Epithelial cell of esophagus (primary cell): ENCODE measurements at regions not wholly inside any gene's neighbourhood (a gene's known extent, or its start where the extent isn't known, plus 50 kb on each side); places are given as distances from the start of the nearest gene placed in this dataset.
"Not testable (repeated sequence)": the region's sequence is repeated elsewhere in the genome, so short reads cannot be mapped to it uniquely, and the experiment has no call there.

Experiments used
- DNase-seq: peaks from one replicate; pipeline ENCODE4 v3.0.0; 2010; ENCODE audit warnings: low read depth
- H3K4me3 ChIP-seq: 2 replicates; pipeline ENCODE4 v1.5.1; 2011; ENCODE audit warnings: mild to moderate bottlenecking, low read length, control low read depth
- TF ChIP-seq, protein P1 (sequence below): IDR thresholded peaks from 2 replicates; pipeline ENCODE4 v1.5.1; 2011; ENCODE audit warnings: low read depth, mild to moderate bottlenecking, low read length, control low read depth, inconsistent platforms; ENCODE audit not compliant: insufficient read depth; ENCODE audit errors: missing control alignments

DNA sequence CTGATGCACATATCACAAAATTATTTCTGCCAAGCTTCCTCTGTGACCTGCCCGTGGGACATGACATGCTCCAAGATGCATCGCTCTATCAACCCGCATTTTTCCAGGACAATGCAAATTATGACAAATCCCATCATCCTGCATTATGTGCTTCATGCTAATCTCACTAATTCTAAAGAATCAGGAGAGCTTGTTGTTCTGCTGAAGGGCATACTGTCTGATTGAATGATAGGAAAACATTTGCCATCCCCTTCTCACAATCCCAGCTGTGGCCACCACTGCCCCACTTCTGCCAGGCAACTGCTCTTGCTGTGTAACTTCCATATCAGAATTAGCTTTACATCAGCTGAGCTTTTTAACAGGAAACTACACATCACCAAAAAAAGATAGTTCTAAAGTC lies 203.5 kb upstream of the NANOGP8 start:
- DNase-seq: no peak
- TF ChIP-seq, protein P1, sequence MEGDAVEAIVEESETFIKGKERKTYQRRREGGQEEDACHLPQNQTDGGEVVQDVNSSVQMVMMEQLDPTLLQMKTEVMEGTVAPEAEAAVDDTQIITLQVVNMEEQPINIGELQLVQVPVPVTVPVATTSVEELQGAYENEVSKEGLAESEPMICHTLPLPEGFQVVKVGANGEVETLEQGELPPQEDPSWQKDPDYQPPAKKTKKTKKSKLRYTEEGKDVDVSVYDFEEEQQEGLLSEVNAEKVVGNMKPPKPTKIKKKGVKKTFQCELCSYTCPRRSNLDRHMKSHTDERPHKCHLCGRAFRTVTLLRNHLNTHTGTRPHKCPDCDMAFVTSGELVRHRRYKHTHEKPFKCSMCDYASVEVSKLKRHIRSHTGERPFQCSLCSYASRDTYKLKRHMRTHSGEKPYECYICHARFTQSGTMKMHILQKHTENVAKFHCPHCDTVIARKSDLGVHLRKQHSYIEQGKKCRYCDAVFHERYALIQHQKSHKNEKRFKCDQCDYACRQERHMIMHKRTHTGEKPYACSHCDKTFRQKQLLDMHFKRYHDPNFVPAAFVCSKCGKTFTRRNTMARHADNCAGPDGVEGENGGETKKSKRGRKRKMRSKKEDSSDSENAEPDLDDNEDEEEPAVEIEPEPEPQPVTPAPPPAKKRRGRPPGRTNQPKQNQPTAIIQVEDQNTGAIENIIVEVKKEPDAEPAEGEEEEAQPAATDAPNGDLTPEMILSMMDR: no peak
- H3K4me3 ChIP-seq: no peak overlapping the region

DNA sequence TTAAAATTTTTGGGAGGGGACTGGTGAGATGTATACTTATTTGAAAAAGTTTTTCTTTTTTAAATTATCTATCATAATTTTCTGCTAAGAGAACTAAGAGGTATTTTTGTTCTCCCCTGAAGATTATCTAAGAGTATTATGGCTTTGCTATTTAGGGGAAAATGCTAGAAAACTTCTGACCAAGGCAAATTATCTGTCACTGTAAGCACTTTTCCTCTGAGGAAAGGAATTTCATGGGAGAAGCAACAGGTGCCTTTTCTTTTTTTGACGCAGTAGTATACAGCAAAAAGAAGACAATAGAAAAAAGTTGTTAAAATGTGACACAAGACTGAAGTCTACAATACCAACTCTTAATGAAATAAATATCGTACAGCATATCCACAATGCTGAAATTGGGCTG lies 201.6 kb upstream of the NANOGP8 start:
- TF ChIP-seq, protein P1: no peak
- H3K4me3 ChIP-seq: no peak overlapping the region
- no peak for DNase-seq

DNA sequence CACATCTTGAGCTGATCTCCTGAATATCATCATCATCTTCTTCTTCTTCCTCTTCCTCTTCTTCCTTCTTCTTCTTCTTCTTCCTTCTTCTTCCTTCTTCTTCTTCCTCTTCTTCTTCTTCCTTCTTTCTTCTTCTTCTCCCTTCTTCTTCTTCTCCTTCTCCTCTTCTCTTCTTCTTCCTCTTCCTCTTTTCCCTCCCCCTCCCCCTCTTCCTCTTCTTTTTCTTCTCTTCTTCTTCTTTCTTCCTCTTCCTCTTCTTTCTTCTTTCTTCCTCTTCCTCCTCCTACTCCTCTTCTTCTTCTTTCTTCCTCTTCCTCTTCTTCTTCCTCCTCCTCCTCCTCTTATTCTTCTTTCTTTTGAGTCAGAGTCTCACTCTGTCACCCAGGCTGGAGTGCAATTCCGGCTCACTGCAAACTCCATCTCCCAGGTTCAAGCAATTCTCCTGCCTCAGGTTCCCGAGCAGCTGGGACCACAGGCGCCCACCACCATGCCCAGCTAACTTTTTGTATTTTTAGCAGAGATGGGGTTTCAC lies 197.9 kb upstream of the NANOGP8 start:
- DNase-seq: no peak
- no peak overlapping the region for H3K4me3 ChIP-seq
- TF ChIP-seq, protein P1: no peak

DNA sequence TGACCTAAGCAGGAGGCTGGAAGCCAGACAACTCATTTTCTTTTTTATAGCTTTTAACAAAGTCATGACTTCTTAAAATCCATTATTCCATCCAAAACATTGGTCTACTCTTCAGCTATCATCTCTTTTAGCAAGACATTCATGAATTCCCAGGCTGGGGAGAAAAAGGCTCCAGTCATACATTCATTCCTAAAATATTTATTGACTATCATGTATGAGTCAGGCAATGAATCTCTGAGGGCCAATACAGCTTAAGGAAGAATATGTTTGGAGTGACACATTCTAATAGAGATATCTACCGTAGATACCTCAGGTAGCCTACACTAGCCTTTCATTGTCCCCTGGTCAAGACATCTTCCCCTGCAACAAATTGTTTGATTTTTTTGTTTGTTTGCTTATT lies 196.4 kb upstream of the NANOGP8 start:
- DNase-seq: peak; percentile 69
- TF ChIP-seq, protein P1: no peak
- no peak overlapping the region for H3K4me3 ChIP-seq

DNA sequence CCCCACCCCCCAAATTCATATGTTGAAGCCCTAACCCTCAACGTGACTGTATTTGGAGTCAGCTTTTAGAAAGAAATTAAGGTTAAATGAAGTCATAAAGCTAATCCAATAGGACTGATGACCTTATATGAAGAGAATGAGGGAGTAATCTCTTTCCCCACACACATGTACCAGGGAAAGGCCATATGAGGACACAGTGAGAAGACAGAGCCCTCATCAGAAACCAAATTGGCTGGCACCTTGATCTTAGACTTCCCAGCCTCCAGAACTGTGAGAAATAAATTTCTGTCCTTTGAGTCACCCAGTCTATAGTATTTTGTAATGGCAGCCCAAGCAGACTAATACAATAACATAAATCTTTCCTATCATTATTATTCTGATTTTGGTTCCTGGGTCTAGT lies 194.7 kb upstream of the NANOGP8 start:
- DNase-seq: peak; percentile 38
- no peak overlapping the region for H3K4me3 ChIP-seq
- TF ChIP-seq, protein P1: no peak

DNA sequence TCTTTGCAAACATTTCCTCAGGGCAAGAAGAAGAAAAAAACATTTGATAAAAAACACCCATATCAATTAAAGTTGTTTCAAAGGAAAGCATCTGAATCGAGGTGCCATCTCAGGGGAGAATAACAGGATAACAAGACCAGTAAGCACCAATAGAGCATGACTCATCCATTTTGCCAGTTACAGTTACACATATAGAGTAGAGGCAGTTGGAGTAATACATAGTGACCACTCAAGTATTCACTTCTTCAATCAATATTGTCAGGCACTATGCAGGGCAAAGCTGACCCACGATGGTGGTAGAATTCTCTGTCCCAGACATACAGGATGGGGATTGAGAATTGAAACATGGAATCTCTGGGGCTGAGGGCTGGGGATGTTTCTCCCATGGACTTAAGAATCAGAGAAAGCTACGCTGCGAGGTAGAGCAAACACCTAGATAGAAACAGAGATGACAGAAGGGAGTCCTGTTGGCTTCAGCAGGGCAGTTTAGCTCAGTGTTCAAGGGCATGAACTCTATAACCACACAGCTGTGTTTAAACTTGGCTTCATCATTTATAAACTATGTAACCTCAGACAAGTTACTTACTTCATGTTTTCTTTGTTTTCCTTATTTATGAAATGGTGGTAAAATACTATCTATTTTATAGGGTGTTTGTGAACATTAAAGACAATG lies 186.4 kb upstream of the NANOGP8 start:
- peak; percentile 34 for DNase-seq
- H3K4me3 ChIP-seq: no peak overlapping the region
- TF ChIP-seq, protein P1: no peak

DNA sequence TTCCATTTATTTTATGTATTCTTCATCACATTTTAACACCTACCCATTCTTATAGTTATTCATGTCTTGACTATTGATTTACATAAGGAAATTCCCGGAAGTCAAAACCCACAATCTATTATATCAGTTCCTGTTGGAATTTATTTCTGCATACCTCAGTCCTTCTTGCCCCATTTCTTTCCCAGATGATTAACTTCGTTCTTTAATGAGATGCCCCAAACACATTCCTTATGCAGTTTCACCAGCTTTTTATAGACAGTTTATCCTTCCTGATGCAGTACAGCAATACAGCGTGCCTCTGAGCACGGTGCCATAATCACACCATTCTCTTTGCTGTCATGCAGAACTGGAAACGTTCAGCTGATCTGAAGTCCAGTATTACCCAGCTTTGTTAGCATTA lies 175.8 kb upstream of the NANOGP8 start:
- TF ChIP-seq, protein P1: no peak
- H3K4me3 ChIP-seq: no peak overlapping the region
- no peak for DNase-seq

DNA sequence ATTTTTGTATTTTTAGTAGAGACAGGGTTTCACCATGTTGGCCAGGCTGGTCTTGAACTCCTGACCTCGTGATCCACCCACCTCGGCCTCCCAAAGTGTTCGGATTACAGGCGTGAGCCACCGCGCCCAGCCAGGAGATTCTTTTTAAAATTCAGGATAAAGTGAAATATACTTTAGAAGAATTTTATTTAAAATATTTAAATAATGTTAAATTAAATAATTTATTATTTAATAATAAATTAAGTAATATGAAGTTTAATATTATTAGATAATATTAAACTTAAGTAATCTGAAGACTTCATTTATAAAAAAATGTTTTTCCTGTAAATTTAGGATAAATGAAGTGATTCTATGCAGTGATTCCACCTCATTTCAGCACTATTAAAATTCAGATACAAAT lies 175.2 kb upstream of the NANOGP8 start:
- not testable (repeated sequence) for H3K4me3 ChIP-seq, DNase-seq
